OCI-LY1 (cell line): ENCODE measurements at regions not wholly inside any gene's neighbourhood (a gene's known extent, or its start where the extent isn't known, plus 50 kb on each side); places are given as distances from the start of the nearest gene placed in this dataset.

Experiments
- H2AFZ ChIP-seq: fragments of 200-600 bp; sonication (generic), shearing (Covaris generic); 2 replicates; pipeline ENCODE4 v1.6.0; 2014; ENCODE audit warnings: antibody characterized with exemption, mild to moderate bottlenecking, low read length
- H3F3A ChIP-seq: fragments of 200-600 bp; sonication (generic), shearing (Covaris generic); 2 replicates; pipeline ENCODE4 v1.6.0; 2014; ENCODE audit warnings: mild to moderate bottlenecking, antibody characterized with exemption, low read length, moderate library complexity; ENCODE audit not compliant: insufficient read depth
- H3K27ac ChIP-seq: fragments of 200-600 bp; sonication (generic); 2 replicates; pipeline ENCODE4 v1.5.1; 2014; ENCODE audit warnings: low read length, mixed run types, mild to moderate bottlenecking, low read depth; ENCODE audit not compliant: poor library complexity, severe bottlenecking
- H3K27me3 ChIP-seq: fragments of 200-600 bp; sonication (generic); 2 replicates; pipeline ENCODE4 v1.6.0; 2014; ENCODE audit warnings: antibody characterized with exemption, mild to moderate bottlenecking, low read length, moderate library complexity; ENCODE audit not compliant: insufficient read depth
- H3K36me3 ChIP-seq: fragments of 200-600 bp; sonication (generic); 2 replicates; pipeline ENCODE4 v1.6.1; 2014; ENCODE audit warnings: mild to moderate bottlenecking, antibody characterized with exemption, low read length, moderate library complexity, mixed read lengths; ENCODE audit not compliant: insufficient read depth
- H3K4me1 ChIP-seq: fragments of 200-600 bp; sonication (generic); 2 replicates; pipeline ENCODE4 v1.5.1; 2014; ENCODE audit warnings: mild to moderate bottlenecking, low read length, moderate library complexity; ENCODE audit not compliant: insufficient read depth, severe bottlenecking
- H3K4me2 ChIP-seq: fragments of 200-600 bp; sonication (generic), shearing (Covaris generic); 2 replicates; pipeline ENCODE4 v1.6.1; 2014; ENCODE audit warnings: low read length
- H3K4me3 ChIP-seq: fragments of 200-600 bp; sonication (generic); 2 replicates; pipeline ENCODE4 v1.5.1; 2014; ENCODE audit warnings: low read length, low read depth, mild to moderate bottlenecking, mixed read lengths; ENCODE audit not compliant: poor library complexity, severe bottlenecking
- H3K79me2 ChIP-seq: fragments of 200-600 bp; shearing (Covaris generic); 2 replicates; pipeline ENCODE4 v1.6.1; 2016; ENCODE audit warnings: mixed run types, low read length, mixed read lengths; ENCODE audit not compliant: insufficient read depth
- H3K9ac ChIP-seq: fragments of 200-600 bp; sonication (generic), shearing (Covaris generic); 2 replicates; pipeline ENCODE4 v1.6.1; 2014; ENCODE audit warnings: mild to moderate bottlenecking, low read length, mixed read lengths
- H3K9me2 ChIP-seq: fragments of 200-600 bp; sonication (generic), shearing (Covaris generic); 2 replicates; pipeline ENCODE4 v1.6.1; 2014; ENCODE audit warnings: low read depth, mild to moderate bottlenecking, low read length, mixed read lengths
- H3K9me3 ChIP-seq: fragments of 200-600 bp; shearing (Covaris generic); 2 replicates; pipeline ENCODE4 v1.6.1; 2014; ENCODE audit warnings: low read length, mixed read lengths
- H4K20me1 ChIP-seq: fragments of 200-600 bp; sonication (generic), shearing (Covaris generic); 2 replicates; pipeline ENCODE4 v1.6.0; 2016; ENCODE audit warnings: mild to moderate bottlenecking, low read length; ENCODE audit not compliant: insufficient read depth
- EZH2 ChIP-seq: fragments of 200-600 bp; sonication (generic), shearing (Covaris generic); IDR thresholded peaks from 2 replicates; pipeline ENCODE4 v1.8.0; 2017; ENCODE audit warnings: borderline replicate concordance, mixed run types, mild to moderate bottlenecking, antibody characterized with exemption, low read length, moderate library complexity, mixed read lengths
- TF ChIP-seq, protein P1 (sequence below): fragments of 200-600 bp; sonication (generic), shearing (Covaris generic); IDR thresholded peaks from 2 replicates; pipeline ENCODE4 v1.5.1; 2017; ENCODE audit warnings: mild to moderate bottlenecking, antibody characterized with exemption, low read length, moderate library complexity, mixed read lengths

DNA sequence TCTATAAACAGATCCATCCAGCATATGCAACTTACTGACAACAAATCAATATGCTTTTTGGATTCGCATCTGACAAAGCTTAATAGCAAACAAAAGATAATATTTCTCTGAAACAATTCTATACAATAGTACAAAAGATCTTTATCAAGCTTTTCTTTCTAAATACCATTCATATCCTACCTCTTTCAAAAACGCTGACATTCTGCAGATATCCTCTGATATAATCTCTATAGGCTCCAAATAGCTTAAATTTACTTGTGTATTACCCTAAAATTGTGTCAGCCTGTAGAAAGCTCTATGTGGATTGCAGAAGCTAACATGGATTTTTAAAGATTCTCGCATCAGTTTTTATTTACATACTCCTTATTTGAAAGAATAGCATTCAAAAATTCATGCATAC lies 260.6 kb downstream of the GASK1B start:
- H3K9me2 ChIP-seq: no peaks in the 10 kb centered on the region
- H3K27ac ChIP-seq: no peak overlapping the region
- H3K4me3 ChIP-seq: no peak overlapping the region
- no peaks in the 10 kb centered on the region for H3K36me3 ChIP-seq
- no peaks in the 10 kb centered on the region for H3K27me3 ChIP-seq
- H3K79me2 ChIP-seq: no peaks in the 10 kb centered on the region
- H3F3A ChIP-seq: no peaks in the 10 kb centered on the region
- no peak overlapping the region for H3K4me2 ChIP-seq
- TF ChIP-seq, protein P1, sequence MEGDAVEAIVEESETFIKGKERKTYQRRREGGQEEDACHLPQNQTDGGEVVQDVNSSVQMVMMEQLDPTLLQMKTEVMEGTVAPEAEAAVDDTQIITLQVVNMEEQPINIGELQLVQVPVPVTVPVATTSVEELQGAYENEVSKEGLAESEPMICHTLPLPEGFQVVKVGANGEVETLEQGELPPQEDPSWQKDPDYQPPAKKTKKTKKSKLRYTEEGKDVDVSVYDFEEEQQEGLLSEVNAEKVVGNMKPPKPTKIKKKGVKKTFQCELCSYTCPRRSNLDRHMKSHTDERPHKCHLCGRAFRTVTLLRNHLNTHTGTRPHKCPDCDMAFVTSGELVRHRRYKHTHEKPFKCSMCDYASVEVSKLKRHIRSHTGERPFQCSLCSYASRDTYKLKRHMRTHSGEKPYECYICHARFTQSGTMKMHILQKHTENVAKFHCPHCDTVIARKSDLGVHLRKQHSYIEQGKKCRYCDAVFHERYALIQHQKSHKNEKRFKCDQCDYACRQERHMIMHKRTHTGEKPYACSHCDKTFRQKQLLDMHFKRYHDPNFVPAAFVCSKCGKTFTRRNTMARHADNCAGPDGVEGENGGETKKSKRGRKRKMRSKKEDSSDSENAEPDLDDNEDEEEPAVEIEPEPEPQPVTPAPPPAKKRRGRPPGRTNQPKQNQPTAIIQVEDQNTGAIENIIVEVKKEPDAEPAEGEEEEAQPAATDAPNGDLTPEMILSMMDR: no peak
- no peak for TF ChIP-seq EZH2
- H3K9me3 ChIP-seq: no peaks in the 10 kb centered on the region
- no peak overlapping the region for H3K9ac ChIP-seq
- H3K4me1 ChIP-seq: no peaks in the 10 kb centered on the region
- no peak overlapping the region for H2AFZ ChIP-seq
- H4K20me1 ChIP-seq: no peaks in the 10 kb centered on the region

- no peaks in the 10 kb centered on the region for H3K9me2 ChIP-seq
- H3K4me3 ChIP-seq: no peak overlapping the region
- H3K9me3 ChIP-seq: no peaks in the 10 kb centered on the region
- no peaks in the 10 kb centered on the region for H3F3A ChIP-seq
- H3K79me2 ChIP-seq: no peaks in the 10 kb centered on the region
- H3K36me3 ChIP-seq: no peaks in the 10 kb centered on the region
- H3K27ac ChIP-seq: no peak overlapping the region
- H3K27me3 ChIP-seq: no peaks in the 10 kb centered on the region
- H3K4me2 ChIP-seq: no peak overlapping the region
- TF ChIP-seq EZH2: no peak
- TF ChIP-seq, protein P1: no peak
- no peaks in the 10 kb centered on the region for H4K20me1 ChIP-seq
- no peaks in the 10 kb centered on the region for H3K4me1 ChIP-seq
- no peak overlapping the region for H3K9ac ChIP-seq
- H2AFZ ChIP-seq: no peak overlapping the region
Measured at GRCh38 chr4:157911662-157912061, 261.2 kb downstream of the GASK1B start.

- no peaks in the 10 kb centered on the region for H3K9me2 ChIP-seq
- H3K27ac ChIP-seq: no peak overlapping the region
- no peaks in the 10 kb centered on the region for H3K79me2 ChIP-seq
- H3K4me1 ChIP-seq: no peaks in the 10 kb centered on the region
- no peak overlapping the region for H3K4me2 ChIP-seq
- no peaks in the 10 kb centered on the region for H4K20me1 ChIP-seq
- H3F3A ChIP-seq: no peaks in the 10 kb centered on the region
- H3K9me3 ChIP-seq: no peaks in the 10 kb centered on the region
- no peak overlapping the region for H2AFZ ChIP-seq
- H3K36me3 ChIP-seq: no peaks in the 10 kb centered on the region
- no peaks in the 10 kb centered on the region for H3K27me3 ChIP-seq
- TF ChIP-seq, protein P1: no peak
- TF ChIP-seq EZH2: no peak
- H3K4me3 ChIP-seq: no peak overlapping the region
- H3K9ac ChIP-seq: no peak overlapping the region
Measured at GRCh38 chr4:157908691-157909090, 264.1 kb downstream of the GASK1B start.
